Urinary bladder (tissue), 3 donors: ENCODE measurements at regions not wholly inside any gene's neighbourhood (a gene's known extent, or its start where the extent isn't known, plus 50 kb on each side); places are given as distances from the start of the nearest gene placed in this dataset.

Experiments used
- DNase-seq: peaks from one replicate; pipeline ENCODE4 v3.0.0-alpha.2; 2015; ENCODE audit errors: extremely low spot score
- H3K27ac ChIP-seq: one replicate; pipeline ENCODE4 v1.5.1; 2013; ENCODE audit warnings: low read depth, mild to moderate bottlenecking, moderate library complexity
- H3K36me3 ChIP-seq: one replicate; pipeline ENCODE4 v1.6.1; 2013; ENCODE audit warnings: mild to moderate bottlenecking, moderate library complexity; ENCODE audit not compliant: insufficient read depth
- H3K4me1 ChIP-seq: one replicate; pipeline ENCODE4 v1.6.1; 2013; ENCODE audit warnings: mild to moderate bottlenecking, moderate library complexity; ENCODE audit not compliant: insufficient read depth
- H3K4me3 ChIP-seq: one replicate; pipeline ENCODE4 v1.5.1; 2013; ENCODE audit warnings: low read depth, low read length
- WGBS: extraction: QIAGEN DNeasy Blood & Tissue Kit; methylation state at CpG from one replicate; pipeline ENCODE4 v1.1.7; 2013; 5-methylcytosine and 5-hydroxymethylcytosine counted together
- donor health status: healthy with polysubstance abuse.
- donor health status: healthy.

DNA sequence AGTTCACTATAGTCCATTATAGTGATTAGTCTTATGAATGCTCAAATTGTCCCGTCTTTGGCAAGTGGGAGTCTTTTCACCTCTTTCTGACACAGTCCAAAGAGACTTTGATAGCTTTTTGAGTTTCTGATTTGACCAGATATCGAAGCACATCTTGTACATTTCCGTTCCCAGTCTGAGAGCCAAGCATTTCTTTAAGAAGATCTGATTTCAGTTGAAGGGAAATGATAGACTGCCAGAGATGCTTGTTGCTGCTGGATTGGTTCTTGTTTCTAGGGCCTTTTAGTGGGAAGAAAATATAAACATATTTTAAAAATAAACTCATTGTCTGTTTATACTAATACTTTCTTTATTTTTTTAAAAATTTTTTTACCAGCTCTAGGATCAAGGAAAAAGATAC lies 54.1 kb upstream of the IER3 start:
- 46% methylated on average over 3 of the region's 3 CpGs for WGBS
- Histone ChIP-seq H3K4me1 (no peaks in the 10 kb centered on the region), H3K36me3 (no peaks in the 10 kb centered on the region), H3K27ac (no peak overlapping the region), H3K4me3 (no peak overlapping the region)
- DNase-seq, result no peak

DNA sequence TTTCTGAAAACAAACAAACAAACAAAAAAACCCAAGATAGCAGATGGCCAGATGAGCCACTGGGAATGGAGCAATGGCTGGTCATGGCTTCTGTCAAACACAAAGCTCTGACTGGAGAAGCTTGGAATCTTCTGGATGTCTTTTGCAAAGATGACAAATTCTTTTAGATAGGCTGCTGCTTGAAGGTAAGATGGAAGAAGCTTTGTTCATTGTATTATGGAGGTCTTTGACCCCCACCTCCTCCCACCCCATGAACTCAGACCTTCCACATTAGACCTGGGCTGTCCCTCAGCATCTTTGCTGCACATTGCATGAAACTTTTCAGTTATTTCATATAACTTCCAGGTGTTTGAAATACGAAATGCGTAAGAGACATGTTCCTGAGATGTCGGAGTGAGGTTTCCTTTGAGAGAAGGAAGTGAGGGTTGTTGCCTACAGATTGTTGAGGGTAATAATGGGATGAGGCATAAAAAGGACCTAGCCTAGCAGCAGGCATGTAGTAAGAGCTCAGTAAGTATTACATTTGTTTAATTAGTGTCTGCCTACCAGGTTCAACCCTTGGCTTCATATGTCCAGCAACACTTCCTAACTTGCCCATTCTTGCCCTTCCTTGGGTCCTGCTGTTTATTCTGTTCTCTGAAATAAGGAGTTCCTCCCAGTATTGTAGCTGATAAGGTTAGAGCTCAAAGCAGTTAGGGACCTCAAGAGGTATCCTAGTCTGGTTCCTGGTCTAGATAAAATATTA lies 51.4 kb upstream of the IER3 start:
- Histone ChIP-seq H3K4me1 (no peaks in the 10 kb centered on the region), H3K4me3 (no peak overlapping the region), H3K27ac (no peak overlapping the region), H3K36me3 (no peaks in the 10 kb centered on the region)
- WGBS, result 92% methylated on average over 3 of the region's 3 CpGs
- DNase-seq, result no peak
